ENCODE measurements at regions not wholly inside any gene's neighbourhood (a gene's known extent, or its start where the extent isn't known, plus 50 kb on each side); places are given as distances from the start of the nearest gene placed in this dataset.

GRCh38 chrX:40243755-40244515 lies 146.2 kb upstream of the BCOR start:
- TF ChIP-seq CTCF (IDR thresholded peaks at IDR 0.05; ENCODE audit: borderline replicate concordance, extremely low read depth, low read length, poor library complexity, severe bottlenecking) (no peak), EZH2 (IDR thresholded peaks at IDR 0.05; ENCODE audit: borderline replicate concordance, low read depth, low read length, severe bottlenecking) (no peak)
